RWPE2 (cell line): ENCODE measurements at regions not wholly inside any gene's neighbourhood (a gene's known extent, or its start where the extent isn't known, plus 50 kb on each side); places are given as distances from the start of the nearest gene placed in this dataset.
"Not testable (repeated sequence)": the region's sequence is repeated elsewhere in the genome, so short reads cannot be mapped to it uniquely, and the experiment has no call there.

Experiments
- ATAC-seq: fragments of 200-7000 bp; cut with Tn5 transposase; 3 replicates; pipeline ENCODE4 v1.9.1; 2021; ENCODE audit warnings: low read depth
- DNase-seq: peaks from one replicate; pipeline ENCODE4 v3.0.0-alpha.2; 2020; ENCODE audit warnings: low spot score
- H3K27ac ChIP-seq: fragments of 450-650 bp; 2 replicates; pipeline ENCODE4 v1.5.1; 2017; ENCODE audit warnings: mild to moderate bottlenecking; ENCODE audit not compliant: poor library complexity, severe bottlenecking
- H3K27me3 ChIP-seq: fragments of 250-450 bp; sonication (Bioruptor Pico); 2 replicates; pipeline ENCODE4 v1.5.1; 2021; ENCODE audit warnings: mild to moderate bottlenecking, moderate library complexity; ENCODE audit not compliant: insufficient read depth, poor library complexity, severe bottlenecking
- H3K36me3 ChIP-seq: fragments of 250-450 bp; sonication (Bioruptor Pico); 2 replicates; pipeline ENCODE4 v1.5.1; 2020; ENCODE audit warnings: low read depth, mild to moderate bottlenecking, moderate library complexity
- H3K4me1 ChIP-seq: fragments of 250-450 bp; sonication (Bioruptor Pico); 2 replicates; pipeline ENCODE4 v1.5.1; 2021; ENCODE audit warnings: mild to moderate bottlenecking, moderate library complexity; ENCODE audit not compliant: insufficient read depth, poor library complexity, severe bottlenecking
- H3K4me3 ChIP-seq: fragments of 250-450 bp; sonication (Bioruptor Pico); 2 replicates; pipeline ENCODE4 v1.5.1; 2021; ENCODE audit warnings: mild to moderate bottlenecking, moderate library complexity; ENCODE audit not compliant: severe bottlenecking
- H3K9me3 ChIP-seq: fragments of 250-450 bp; sonication (Bioruptor Pico); 2 replicates; pipeline ENCODE4 v1.5.1; 2021; ENCODE audit warnings: mild to moderate bottlenecking, moderate library complexity; ENCODE audit not compliant: severe bottlenecking
- TF ChIP-seq, protein P1 (sequence below): fragments of 450-650 bp; IDR thresholded peaks from one replicate; pipeline ENCODE4 v1.5.1; 2017; ENCODE audit warnings: mild to moderate bottlenecking, moderate library complexity; ENCODE audit not compliant: poor library complexity, severe bottlenecking

DNA sequence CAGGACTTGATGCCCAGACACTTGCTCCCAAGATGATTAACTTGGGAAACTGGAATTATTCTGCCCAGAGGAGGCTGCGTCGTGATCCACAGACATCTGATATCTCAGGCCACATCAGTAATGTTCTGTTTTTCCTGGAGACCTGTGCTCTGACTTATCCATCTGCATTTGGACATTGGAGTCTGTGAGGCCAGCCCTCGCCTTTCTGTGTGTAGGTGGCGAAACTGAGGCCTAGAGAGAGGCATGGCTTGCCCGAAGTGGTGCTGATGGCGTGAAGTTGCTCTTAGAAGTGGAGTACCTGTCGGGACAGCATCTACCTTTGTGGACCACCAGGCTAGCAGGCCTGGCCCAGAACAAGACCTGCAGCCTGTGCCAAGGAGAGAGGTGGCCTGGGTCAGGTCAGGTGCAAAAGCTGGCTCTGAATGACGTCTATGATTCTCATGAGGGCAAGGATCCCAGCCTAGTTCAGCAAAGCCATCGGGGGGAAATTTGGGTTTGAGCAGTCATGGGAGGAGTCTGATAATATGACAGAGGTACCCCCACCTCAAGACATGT is 186.8 kb upstream of the ZNF469 start:
- TF ChIP-seq, protein P1, sequence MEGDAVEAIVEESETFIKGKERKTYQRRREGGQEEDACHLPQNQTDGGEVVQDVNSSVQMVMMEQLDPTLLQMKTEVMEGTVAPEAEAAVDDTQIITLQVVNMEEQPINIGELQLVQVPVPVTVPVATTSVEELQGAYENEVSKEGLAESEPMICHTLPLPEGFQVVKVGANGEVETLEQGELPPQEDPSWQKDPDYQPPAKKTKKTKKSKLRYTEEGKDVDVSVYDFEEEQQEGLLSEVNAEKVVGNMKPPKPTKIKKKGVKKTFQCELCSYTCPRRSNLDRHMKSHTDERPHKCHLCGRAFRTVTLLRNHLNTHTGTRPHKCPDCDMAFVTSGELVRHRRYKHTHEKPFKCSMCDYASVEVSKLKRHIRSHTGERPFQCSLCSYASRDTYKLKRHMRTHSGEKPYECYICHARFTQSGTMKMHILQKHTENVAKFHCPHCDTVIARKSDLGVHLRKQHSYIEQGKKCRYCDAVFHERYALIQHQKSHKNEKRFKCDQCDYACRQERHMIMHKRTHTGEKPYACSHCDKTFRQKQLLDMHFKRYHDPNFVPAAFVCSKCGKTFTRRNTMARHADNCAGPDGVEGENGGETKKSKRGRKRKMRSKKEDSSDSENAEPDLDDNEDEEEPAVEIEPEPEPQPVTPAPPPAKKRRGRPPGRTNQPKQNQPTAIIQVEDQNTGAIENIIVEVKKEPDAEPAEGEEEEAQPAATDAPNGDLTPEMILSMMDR: no peak
- H3K27ac ChIP-seq: no peak overlapping the region
- no peaks in the 10 kb centered on the region for H3K4me1 ChIP-seq
- H3K36me3 ChIP-seq: no peaks in the 10 kb centered on the region
- no peak for ATAC-seq
- H3K9me3 ChIP-seq: no peaks in the 10 kb centered on the region
- H3K4me3 ChIP-seq: no peak overlapping the region
- no peaks in the 10 kb centered on the region for H3K27me3 ChIP-seq
- peak; percentile 38 for DNase-seq

- H3K27ac ChIP-seq: no peak overlapping the region
- ATAC-seq: no peak
- H3K4me3 ChIP-seq: no peak overlapping the region
- H3K9me3 ChIP-seq: no peaks in the 10 kb centered on the region
- no peaks in the 10 kb centered on the region for H3K36me3 ChIP-seq
- H3K27me3 ChIP-seq: no peaks in the 10 kb centered on the region
- H3K4me1 ChIP-seq: no peaks in the 10 kb centered on the region
- TF ChIP-seq, protein P1: no peak
- peak; percentile 53 for DNase-seq
Observed at GRCh38 chr16:88196471-88197400, 186.0 kb upstream of the ZNF469 start.

- H3K4me3 ChIP-seq: no peak overlapping the region
- H3K36me3 ChIP-seq: no peaks in the 10 kb centered on the region
- H3K27ac ChIP-seq: no peak overlapping the region
- no peaks in the 10 kb centered on the region for H3K4me1 ChIP-seq
- no peaks in the 10 kb centered on the region for H3K27me3 ChIP-seq
- H3K9me3 ChIP-seq: no peaks in the 10 kb centered on the region
- DNase-seq: peak; percentile 55
- no peak for ATAC-seq
- TF ChIP-seq, protein P1: no peak
Observed at GRCh38 chr16:88197481-88198456, 185.0 kb upstream of the ZNF469 start.

DNA sequence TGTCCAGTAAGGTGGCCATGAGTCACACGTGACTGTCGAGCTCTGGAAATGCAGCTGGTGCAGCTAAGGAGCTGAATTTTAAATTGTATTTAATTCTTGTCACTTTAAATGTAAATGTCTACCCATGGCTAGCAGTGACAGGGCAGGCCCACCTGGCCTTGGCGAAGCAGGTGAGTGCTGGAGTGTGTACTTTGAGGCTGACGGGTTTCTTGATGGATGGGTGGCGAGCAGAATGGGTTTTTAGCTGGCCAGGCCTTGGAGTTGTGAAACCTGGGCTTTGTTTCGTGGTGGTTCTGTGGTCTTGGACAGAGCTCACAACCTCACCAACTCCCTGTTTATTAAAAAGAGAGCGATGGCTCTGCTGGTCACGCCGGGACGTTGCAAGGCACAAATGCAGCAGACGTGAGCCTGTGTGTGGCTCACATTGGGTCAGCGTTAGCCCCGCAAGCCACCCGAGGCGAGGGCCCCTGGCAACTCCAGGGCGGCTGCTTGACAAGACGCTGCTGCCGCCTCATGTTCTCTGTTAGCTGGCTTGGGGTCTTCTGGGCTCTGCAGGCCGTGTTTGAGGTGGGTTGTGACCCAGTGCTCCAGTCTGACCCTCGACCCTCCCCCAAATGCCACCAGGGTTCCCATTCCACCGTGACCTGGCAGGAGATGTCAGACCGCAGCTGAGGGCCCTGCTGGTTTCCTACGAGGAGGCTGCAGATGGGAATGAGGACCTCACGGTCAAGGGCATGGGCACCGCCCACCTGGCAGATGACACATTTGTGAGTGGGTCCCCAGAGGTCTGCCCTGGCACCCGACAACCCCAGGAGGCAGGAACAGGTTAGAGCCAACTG is 184.1 kb upstream of the ZNF469 start:
- ATAC-seq, H3K27ac ChIP-seq, H3K4me1 ChIP-seq, H3K9me3 ChIP-seq, H3K36me3 ChIP-seq, H3K4me3 ChIP-seq, H3K27me3 ChIP-seq: not testable (repeated sequence)
- peak; percentile 41 for DNase-seq

- H3K27ac ChIP-seq, H3K9me3 ChIP-seq, H3K36me3 ChIP-seq, H3K4me3 ChIP-seq, ATAC-seq, H3K27me3 ChIP-seq, H3K4me1 ChIP-seq: not testable (repeated sequence)
- peak; percentile 49 for DNase-seq
Observed at GRCh38 chr16:88199296-88200153, 183.2 kb upstream of the ZNF469 start.

DNA sequence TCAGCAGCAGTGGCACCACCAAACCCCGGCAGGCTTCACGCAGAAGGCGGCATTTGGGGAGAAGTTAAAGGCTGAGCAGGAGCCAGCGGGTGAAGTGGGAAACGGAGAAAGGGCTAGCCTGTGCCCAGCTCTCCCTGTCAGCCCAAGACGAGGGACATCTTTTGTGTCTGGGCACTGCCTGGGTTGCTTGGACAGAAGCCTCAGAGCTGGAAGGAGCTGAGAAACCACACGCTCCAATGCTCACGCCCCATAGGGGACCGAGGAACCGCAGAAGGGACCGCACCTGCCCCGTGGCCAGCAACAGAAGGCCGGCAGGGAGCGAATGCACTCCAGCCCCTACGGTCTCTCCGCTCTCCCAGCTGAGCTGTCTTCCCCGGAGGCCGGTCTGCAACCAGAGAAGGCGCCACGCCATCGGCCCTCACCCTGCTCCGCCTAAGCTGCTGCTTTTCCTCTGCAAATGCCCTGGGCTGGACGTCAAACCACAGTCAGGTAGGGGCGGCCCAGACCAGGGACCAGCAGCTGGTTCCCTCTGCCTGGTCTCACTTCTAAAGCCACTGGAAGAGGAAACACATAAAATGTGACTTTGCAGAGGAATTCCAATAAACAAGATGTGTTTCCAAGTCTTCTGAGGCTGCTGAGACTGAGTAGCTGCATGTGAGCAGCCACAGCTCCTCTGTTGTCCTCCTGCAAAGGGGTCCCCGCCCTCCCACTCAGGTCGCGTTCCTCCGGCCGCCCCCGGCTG is 182.4 kb upstream of the ZNF469 start:
- H3K27me3 ChIP-seq, H3K36me3 ChIP-seq, H3K9me3 ChIP-seq, H3K4me3 ChIP-seq, H3K4me1 ChIP-seq, H3K27ac ChIP-seq, ATAC-seq: not testable (repeated sequence)
- peak; percentile 42 for DNase-seq
